Mesenchymal stem cell (in vitro differentiated cells and primary cell): ENCODE measurements at regions not wholly inside any gene's neighbourhood (a gene's known extent, or its start where the extent isn't known, plus 50 kb on each side); places are given as distances from the start of the nearest gene placed in this dataset.

ENCODE experiments used
- DNase-seq: peaks from one replicate; pipeline ENCODE4 v3.0.0-alpha.2; 2013
- H2AFZ ChIP-seq: one replicate; pipeline ENCODE4 v1.6.1; 2013; ENCODE audit warnings: low read depth, mild to moderate bottlenecking, control low read depth, inconsistent platforms, low read length, moderate library complexity
- H2AK5ac ChIP-seq: 2 replicates; pipeline ENCODE4 v1.6.1; 2013; ENCODE audit warnings: low read length, moderate library complexity, mild to moderate bottlenecking, inconsistent platforms; ENCODE audit not compliant: severe bottlenecking
- H2BK120ac ChIP-seq: one replicate; pipeline ENCODE4 v1.6.1; 2013; ENCODE audit warnings: low read depth, mild to moderate bottlenecking, inconsistent platforms, low read length, moderate library complexity
- H2BK12ac ChIP-seq, 2 experiments: one replicate each; pipeline ENCODE4 v1.6.1; 2013; ENCODE audit warnings: inconsistent platforms in 2 of 2, low read length in 2 of 2, mild to moderate bottlenecking in 2 of 2, moderate library complexity in 2 of 2, control low read depth in 1 of 2
- H2BK15ac ChIP-seq: one replicate; pipeline ENCODE4 v1.6.1; 2013; ENCODE audit warnings: mild to moderate bottlenecking, low read depth, inconsistent platforms; ENCODE audit not compliant: poor library complexity, severe bottlenecking
- H2BK5ac ChIP-seq: 2 replicates; pipeline ENCODE4 v1.6.1; 2013; ENCODE audit warnings: low read depth, mild to moderate bottlenecking, low read length, control low read depth, inconsistent platforms; ENCODE audit not compliant: poor library complexity, severe bottlenecking
- H3K14ac ChIP-seq, 2 experiments: one replicate each; pipeline ENCODE4 v1.6.1; 2013; ENCODE audit warnings: inconsistent platforms in 2 of 2, low read length in 2 of 2, control low read depth in 1 of 2, mild to moderate bottlenecking in 1 of 2, moderate library complexity in 1 of 2
- H3K18ac ChIP-seq, 2 experiments: one replicate each; pipeline ENCODE4 v1.6.1; 2013; ENCODE audit warnings: inconsistent platforms in 2 of 2, low read length in 2 of 2, control low read depth in 1 of 2, low read depth in 1 of 2, mild to moderate bottlenecking in 1 of 2
- H3K23ac ChIP-seq, 2 experiments: one replicate each; pipeline ENCODE4 v1.6.1; 2013; ENCODE audit warnings: inconsistent platforms in 2 of 2, low read length in 2 of 2, mild to moderate bottlenecking in 2 of 2, moderate library complexity in 2 of 2, control low read depth in 1 of 2
- H3K27ac ChIP-seq: 2 replicates; pipeline ENCODE4 v1.5.1; 2013; ENCODE audit warnings: mild to moderate bottlenecking, moderate library complexity, low read length, control low read depth, inconsistent platforms; ENCODE audit not compliant: poor library complexity, severe bottlenecking
- H3K27me3 ChIP-seq, 2 experiments: 2 replicates each; pipeline versions ENCODE4 v1.6.1 to v1.7.0; 2013; ENCODE audit warnings: low read length in 2 of 2, mild to moderate bottlenecking in 2 of 2, moderate library complexity in 2 of 2, control low read depth in 1 of 2, inconsistent platforms in 1 of 2; ENCODE audit not compliant: control insufficient read depth in 1 of 2, insufficient read depth in 1 of 2
- H3K36me3 ChIP-seq, 2 experiments: 2 replicates each; pipeline versions ENCODE4 v1.6.1 to v1.7.0; 2013; ENCODE audit warnings: low read length in 2 of 2, control low read depth in 1 of 2, inconsistent platforms in 1 of 2, low read depth in 1 of 2, mild to moderate bottlenecking in 1 of 2; ENCODE audit not compliant: insufficient read depth in 2 of 2, control insufficient read depth in 1 of 2
- H3K4ac ChIP-seq, 2 experiments: one replicate each; pipeline ENCODE4 v1.6.1; 2013; ENCODE audit warnings: inconsistent platforms in 2 of 2, low read length in 2 of 2, mild to moderate bottlenecking in 2 of 2, moderate library complexity in 2 of 2, control low read depth in 1 of 2, low read depth in 1 of 2
- H3K4me1 ChIP-seq: 2 replicates; pipeline ENCODE4 v1.6.1; 2013; ENCODE audit warnings: low read depth, low read length, control low read depth; ENCODE audit not compliant: control insufficient read depth, insufficient read depth
- H3K4me2 ChIP-seq: 2 replicates; pipeline ENCODE4 v1.6.1; 2013; ENCODE audit warnings: low read length, mild to moderate bottlenecking, inconsistent platforms; ENCODE audit not compliant: poor library complexity, severe bottlenecking
- H3K4me3 ChIP-seq, 2 experiments: 2 replicates each; pipeline versions ENCODE4 v1.5.1 to v1.7.0; 2013; ENCODE audit warnings: low read length in 2 of 2, mild to moderate bottlenecking in 2 of 2, control low read depth in 1 of 2, low read depth in 1 of 2; ENCODE audit not compliant: insufficient read depth in 1 of 2
- H3K79me1 ChIP-seq: replicated peaks from 2 replicates; pipeline ENCODE4 v1.6.1; 2013; ENCODE audit warnings: mild to moderate bottlenecking, control low read depth, low read length, inconsistent platforms; ENCODE audit not compliant: poor library complexity, severe bottlenecking
- H3K9ac ChIP-seq: 2 replicates; pipeline ENCODE4 v1.7.0; 2013; ENCODE audit warnings: mild to moderate bottlenecking, low read length, moderate library complexity
- H3K9me3 ChIP-seq: 2 replicates; pipeline ENCODE4 v1.7.0; 2013; ENCODE audit warnings: mild to moderate bottlenecking, low read length; ENCODE audit not compliant: control insufficient read depth
- H4K8ac ChIP-seq: one replicate; pipeline ENCODE4 v1.6.1; 2013; ENCODE audit warnings: inconsistent platforms, mild to moderate bottlenecking, low read length, moderate library complexity
- H4K91ac ChIP-seq: one replicate; pipeline ENCODE4 v1.6.1; 2013; ENCODE audit warnings: mild to moderate bottlenecking, low read length, inconsistent platforms
- WGBS: methylation state at CpG from one replicate; pipeline ENCODE4 v1.1.7; 2013; ENCODE audit warnings: mixed read lengths; 5-methylcytosine and 5-hydroxymethylcytosine counted together

DNA sequence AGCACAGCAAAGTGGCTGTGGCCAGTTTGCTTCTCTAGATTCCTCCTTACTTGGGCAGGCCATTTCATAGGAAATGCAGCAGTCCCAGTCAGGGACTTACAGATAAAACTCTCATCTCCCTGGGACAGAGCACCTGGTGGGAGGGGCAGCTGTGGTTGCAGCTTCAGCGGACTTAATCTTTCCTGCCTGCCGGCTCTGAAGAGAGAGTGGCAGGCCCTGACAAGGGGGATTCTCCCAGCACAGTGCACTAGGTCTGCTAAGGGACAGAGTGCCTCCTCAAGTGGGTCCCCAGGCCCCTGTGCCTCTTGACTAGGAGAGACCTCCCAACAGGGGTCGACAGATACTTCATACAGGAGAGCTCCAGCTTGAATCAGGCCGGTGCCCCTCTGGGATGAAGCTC lies 1649.1 kb downstream of the LRRC4C start:
- no peak overlapping the region for H3K14ac ChIP-seq
- no peak overlapping the region for H2BK120ac ChIP-seq
- no peaks in the 10 kb centered on the region for H3K79me1 ChIP-seq
- H3K4ac ChIP-seq: no peak overlapping the region
- H3K23ac ChIP-seq: no peak overlapping the region
- H4K91ac ChIP-seq: no peak overlapping the region
- no peak overlapping the region for H3K27ac ChIP-seq
- no peaks in the 10 kb centered on the region for H3K27me3 ChIP-seq
- no peak overlapping the region for H3K18ac ChIP-seq
- no peak overlapping the region for H4K8ac ChIP-seq
- no peak for DNase-seq
- peaks cover 6% of the 10 kb centered on the region for H3K9me3 ChIP-seq
- no peak overlapping the region for H3K4me2 ChIP-seq
- no peak overlapping the region for H2AK5ac ChIP-seq
- H3K9ac ChIP-seq: no peak overlapping the region
- H3K4me3 ChIP-seq: no peak overlapping the region
- no peaks in the 10 kb centered on the region for H3K4me1 ChIP-seq
- WGBS: 43% methylated on average over 4 of the region's 4 CpGs
- no peaks in the 10 kb centered on the region for H3K36me3 ChIP-seq
- no peak overlapping the region for H2BK12ac ChIP-seq
- H2BK15ac ChIP-seq: no peak overlapping the region
- H2AFZ ChIP-seq: no peak overlapping the region
- no peak overlapping the region for H2BK5ac ChIP-seq

DNA sequence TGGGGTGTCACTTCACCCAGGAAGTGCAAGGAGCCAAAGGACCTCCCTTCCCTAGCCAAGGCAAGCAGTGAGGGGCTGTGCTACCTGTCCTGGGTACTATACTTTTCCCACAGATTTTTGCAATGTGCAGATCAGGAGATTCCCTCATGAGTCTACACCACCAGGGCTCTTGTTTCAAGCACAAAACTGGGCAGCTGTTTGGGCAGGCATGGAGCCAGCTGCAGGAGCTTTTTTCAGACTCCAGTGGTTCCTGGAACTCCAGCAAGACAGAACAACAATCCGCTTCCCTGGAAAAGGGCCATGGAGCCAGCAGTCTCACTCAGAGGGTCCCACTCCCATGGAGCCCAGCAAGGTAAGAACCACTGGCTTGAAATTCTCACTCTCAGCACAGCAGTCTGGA lies 1649.6 kb downstream of the LRRC4C start:
- Histone ChIP-seq H3K79me1 (no peaks in the 10 kb centered on the region), H2AK5ac (no peak overlapping the region), H3K9me3 (peaks cover 6% of the 10 kb centered on the region), H3K18ac (no peak overlapping the region), H2BK12ac (no peak overlapping the region), H2BK5ac (no peak overlapping the region), H3K23ac (no peak overlapping the region), H2BK15ac (no peak overlapping the region), H3K4me3 (no peak overlapping the region), H4K8ac (no peak overlapping the region), H3K4me2 (no peak overlapping the region), H3K27ac (no peak overlapping the region), H2AFZ (no peak overlapping the region), H4K91ac (no peak overlapping the region), H3K36me3 (no peaks in the 10 kb centered on the region), H3K4ac (no peak overlapping the region), H3K14ac (no peak overlapping the region), H3K9ac (no peak overlapping the region), H3K4me1 (no peaks in the 10 kb centered on the region), H2BK120ac (no peak overlapping the region), H3K27me3 (no peaks in the 10 kb centered on the region)
- WGBS: 100% methylated on average over 1 of the region's 1 CpG
- no peak for DNase-seq

DNA sequence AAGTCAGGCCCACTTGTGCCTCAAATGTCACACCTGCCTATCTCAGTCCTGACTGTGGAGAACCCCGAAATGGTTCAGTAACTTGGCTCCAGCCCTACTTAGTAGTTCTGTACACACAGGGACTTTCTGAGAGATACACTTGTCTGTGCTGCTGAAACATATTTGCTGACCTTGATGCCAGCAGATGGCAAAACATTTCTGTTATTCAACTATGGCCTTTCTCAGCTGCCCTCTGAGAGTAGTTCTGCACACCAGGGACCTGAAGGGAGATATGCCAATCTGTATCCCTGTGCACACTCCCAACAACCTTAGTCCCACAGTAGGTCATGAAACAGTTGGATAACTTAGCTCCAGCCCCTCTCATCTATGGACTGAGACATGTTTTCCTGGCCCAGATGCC lies 1651.5 kb downstream of the LRRC4C start:
- H3K27me3 ChIP-seq: no peaks in the 10 kb centered on the region
- no peak overlapping the region for H2BK5ac ChIP-seq
- no peak overlapping the region for H3K4ac ChIP-seq
- H2AK5ac ChIP-seq: no peak overlapping the region
- H3K4me2 ChIP-seq: no peak overlapping the region
- no peak overlapping the region for H2BK15ac ChIP-seq
- H3K27ac ChIP-seq: no peak overlapping the region
- no peak overlapping the region for H2BK12ac ChIP-seq
- H3K18ac ChIP-seq: no peak overlapping the region
- H2BK120ac ChIP-seq: no peak overlapping the region
- peaks cover 4% of the 10 kb centered on the region for H3K9me3 ChIP-seq
- no peak overlapping the region for H3K9ac ChIP-seq
- WGBS: 57% methylated on average over 1 of the region's 1 CpG
- no peak overlapping the region for H4K8ac ChIP-seq
- no peak for DNase-seq
- peak overlapping the region; percentile 15 for H4K91ac ChIP-seq
- H3K23ac ChIP-seq: no peak overlapping the region
- H2AFZ ChIP-seq: no peak overlapping the region
- no peak overlapping the region for H3K4me3 ChIP-seq
- H3K4me1 ChIP-seq: no peaks in the 10 kb centered on the region
- no peaks in the 10 kb centered on the region for H3K79me1 ChIP-seq
- no peaks in the 10 kb centered on the region for H3K36me3 ChIP-seq
- no peak overlapping the region for H3K14ac ChIP-seq

DNA sequence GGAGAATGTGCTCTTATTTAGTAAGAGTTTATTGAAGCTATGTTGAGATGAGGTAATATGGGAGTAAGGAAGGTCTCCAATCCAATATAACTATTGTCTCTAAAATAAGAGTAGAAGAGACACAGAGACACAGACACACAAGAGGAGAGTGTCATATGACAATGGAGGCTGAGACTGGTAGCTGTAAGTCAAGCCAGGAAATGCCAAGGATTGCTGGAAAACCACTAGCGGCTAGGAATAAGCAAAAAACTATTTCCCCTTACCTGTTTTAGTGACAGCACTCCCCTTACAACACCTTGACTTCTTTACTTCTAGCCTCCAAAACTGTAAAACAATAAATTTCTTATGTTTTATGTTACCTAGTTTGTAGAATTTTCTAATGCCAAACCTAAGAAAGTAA lies 1652.8 kb downstream of the LRRC4C start:
- H3K4ac ChIP-seq: no peak overlapping the region

More for the DNA sequence above, 1652.8 kb downstream of the LRRC4C start:
- H3K27me3 ChIP-seq: no peaks in the 10 kb centered on the region
- H2AFZ ChIP-seq: no peak overlapping the region
- no peak overlapping the region for H2BK15ac ChIP-seq
- no peak overlapping the region for H3K27ac ChIP-seq
- H3K4me3 ChIP-seq: no peak overlapping the region
- H3K9me3 ChIP-seq: peaks cover 2% of the 10 kb centered on the region
- no peak overlapping the region for H2BK5ac ChIP-seq
- H3K36me3 ChIP-seq: no peaks in the 10 kb centered on the region
- no peak for DNase-seq
- no peak overlapping the region for H2AK5ac ChIP-seq
- no peak overlapping the region for H4K8ac ChIP-seq
- H2BK12ac ChIP-seq: no peak overlapping the region
- H4K91ac ChIP-seq: no peak overlapping the region
- WGBS: no CpG with 5 or more reads among the region's 1 CpG
- H3K79me1 ChIP-seq: no peaks in the 10 kb centered on the region
- H2BK120ac ChIP-seq: no peak overlapping the region
- H3K23ac ChIP-seq: no peak overlapping the region
- H3K4me2 ChIP-seq: no peak overlapping the region
- no peak overlapping the region for H3K9ac ChIP-seq
- no peak overlapping the region for H3K14ac ChIP-seq
- no peak overlapping the region for H3K18ac ChIP-seq
- H3K4me1 ChIP-seq: no peaks in the 10 kb centered on the region
